ENCODE measurements at regions not wholly inside any gene's neighbourhood (a gene's known extent, or its start where the extent isn't known, plus 50 kb on each side); places are given as distances from the start of the nearest gene placed in this dataset.
A peak's percentile ranks its signal among the peaks of the same experiment; 100 is the strongest.

GRCh38 chr11:97683733-97684132, 1293.9 kb downstream of the JRKL start:
- no peak overlapping the region for H3K27ac Mint-ChIP-seq
- H3F3A ChIP-seq (replicated peaks; ENCODE audit: low read depth) = no peaks in the 10 kb centered on the region

More at GRCh38 chr11:97683733-97684132, 1293.9 kb downstream of the JRKL start:
- Mint-ChIP-seq H3K4me3 (no peak overlapping the region), H3K36me3 (ENCODE audit: low read depth) (no peaks in the 10 kb centered on the region), H3K9me3 (peaks cover 2% of the 10 kb centered on the region; the same call in 1 of the 3 replicates), H3K4me1 (peaks cover 13% of the 10 kb centered on the region), H3K27me3 (ENCODE audit: insufficient read depth, low read depth, poor library complexity) (peaks cover 6% of the 10 kb centered on the region)
- H3K27me3 ChIP-seq (ENCODE audit: insufficient read depth) = no peaks in the 10 kb centered on the region
- H2AFZ ChIP-seq = peak overlapping the region; percentile 83
- H4K20me1 ChIP-seq (replicated peaks; ENCODE audit: insufficient read depth) = no peaks in the 10 kb centered on the region
- DNase-seq (ENCODE audit: low spot score) (peak; percentile 83), ATAC-seq (peak; percentile 99)
- no peak overlapping the region for H3K27ac ChIP-seq (ENCODE audit: low read depth)
- no peak overlapping the region for H3K4me2 ChIP-seq
- H3K36me3 ChIP-seq (ENCODE audit: insufficient read depth) = no peaks in the 10 kb centered on the region
- H3K9me2 ChIP-seq (ENCODE audit: insufficient read depth) = 0 out of 2 replicates have a peak, but pooled peaks cover 4% of the 10 kb centered on the region
- TF ChIP-seq NANOG (IDR thresholded peaks at IDR 0.05; ENCODE audit: borderline replicate concordance) = no peak
- no peak for TF ChIP-seq ETS1 (IDR thresholded peaks at IDR 0.05)
- no peak for TF ChIP-seq REST (IDR thresholded peaks at IDR 0.05; ENCODE audit: unreplicated experiment)
- no peak for TF ChIP-seq STAT1 (IDR thresholded peaks at IDR 0.05; ENCODE audit: unreplicated experiment)
- no peak for TF ChIP-seq ZNF331 (CRISPR knock-in tag; IDR thresholded peaks at IDR 0.05; ENCODE audit: low read depth)
- no peak for TF ChIP-seq ZNF114 (CRISPR knock-in tag; IDR thresholded peaks at IDR 0.05)
- TF ChIP-seq POLR2AphosphoS5 (IDR thresholded peaks at IDR 0.05; ENCODE audit: low read depth) = no peak
- TF ChIP-seq CTCF (conservative IDR thresholded peaks at IDR 0.05; ENCODE audit: low read depth in 2 of 2) = peak; percentile 46 to 54
- TF ChIP-seq, protein P1, sequence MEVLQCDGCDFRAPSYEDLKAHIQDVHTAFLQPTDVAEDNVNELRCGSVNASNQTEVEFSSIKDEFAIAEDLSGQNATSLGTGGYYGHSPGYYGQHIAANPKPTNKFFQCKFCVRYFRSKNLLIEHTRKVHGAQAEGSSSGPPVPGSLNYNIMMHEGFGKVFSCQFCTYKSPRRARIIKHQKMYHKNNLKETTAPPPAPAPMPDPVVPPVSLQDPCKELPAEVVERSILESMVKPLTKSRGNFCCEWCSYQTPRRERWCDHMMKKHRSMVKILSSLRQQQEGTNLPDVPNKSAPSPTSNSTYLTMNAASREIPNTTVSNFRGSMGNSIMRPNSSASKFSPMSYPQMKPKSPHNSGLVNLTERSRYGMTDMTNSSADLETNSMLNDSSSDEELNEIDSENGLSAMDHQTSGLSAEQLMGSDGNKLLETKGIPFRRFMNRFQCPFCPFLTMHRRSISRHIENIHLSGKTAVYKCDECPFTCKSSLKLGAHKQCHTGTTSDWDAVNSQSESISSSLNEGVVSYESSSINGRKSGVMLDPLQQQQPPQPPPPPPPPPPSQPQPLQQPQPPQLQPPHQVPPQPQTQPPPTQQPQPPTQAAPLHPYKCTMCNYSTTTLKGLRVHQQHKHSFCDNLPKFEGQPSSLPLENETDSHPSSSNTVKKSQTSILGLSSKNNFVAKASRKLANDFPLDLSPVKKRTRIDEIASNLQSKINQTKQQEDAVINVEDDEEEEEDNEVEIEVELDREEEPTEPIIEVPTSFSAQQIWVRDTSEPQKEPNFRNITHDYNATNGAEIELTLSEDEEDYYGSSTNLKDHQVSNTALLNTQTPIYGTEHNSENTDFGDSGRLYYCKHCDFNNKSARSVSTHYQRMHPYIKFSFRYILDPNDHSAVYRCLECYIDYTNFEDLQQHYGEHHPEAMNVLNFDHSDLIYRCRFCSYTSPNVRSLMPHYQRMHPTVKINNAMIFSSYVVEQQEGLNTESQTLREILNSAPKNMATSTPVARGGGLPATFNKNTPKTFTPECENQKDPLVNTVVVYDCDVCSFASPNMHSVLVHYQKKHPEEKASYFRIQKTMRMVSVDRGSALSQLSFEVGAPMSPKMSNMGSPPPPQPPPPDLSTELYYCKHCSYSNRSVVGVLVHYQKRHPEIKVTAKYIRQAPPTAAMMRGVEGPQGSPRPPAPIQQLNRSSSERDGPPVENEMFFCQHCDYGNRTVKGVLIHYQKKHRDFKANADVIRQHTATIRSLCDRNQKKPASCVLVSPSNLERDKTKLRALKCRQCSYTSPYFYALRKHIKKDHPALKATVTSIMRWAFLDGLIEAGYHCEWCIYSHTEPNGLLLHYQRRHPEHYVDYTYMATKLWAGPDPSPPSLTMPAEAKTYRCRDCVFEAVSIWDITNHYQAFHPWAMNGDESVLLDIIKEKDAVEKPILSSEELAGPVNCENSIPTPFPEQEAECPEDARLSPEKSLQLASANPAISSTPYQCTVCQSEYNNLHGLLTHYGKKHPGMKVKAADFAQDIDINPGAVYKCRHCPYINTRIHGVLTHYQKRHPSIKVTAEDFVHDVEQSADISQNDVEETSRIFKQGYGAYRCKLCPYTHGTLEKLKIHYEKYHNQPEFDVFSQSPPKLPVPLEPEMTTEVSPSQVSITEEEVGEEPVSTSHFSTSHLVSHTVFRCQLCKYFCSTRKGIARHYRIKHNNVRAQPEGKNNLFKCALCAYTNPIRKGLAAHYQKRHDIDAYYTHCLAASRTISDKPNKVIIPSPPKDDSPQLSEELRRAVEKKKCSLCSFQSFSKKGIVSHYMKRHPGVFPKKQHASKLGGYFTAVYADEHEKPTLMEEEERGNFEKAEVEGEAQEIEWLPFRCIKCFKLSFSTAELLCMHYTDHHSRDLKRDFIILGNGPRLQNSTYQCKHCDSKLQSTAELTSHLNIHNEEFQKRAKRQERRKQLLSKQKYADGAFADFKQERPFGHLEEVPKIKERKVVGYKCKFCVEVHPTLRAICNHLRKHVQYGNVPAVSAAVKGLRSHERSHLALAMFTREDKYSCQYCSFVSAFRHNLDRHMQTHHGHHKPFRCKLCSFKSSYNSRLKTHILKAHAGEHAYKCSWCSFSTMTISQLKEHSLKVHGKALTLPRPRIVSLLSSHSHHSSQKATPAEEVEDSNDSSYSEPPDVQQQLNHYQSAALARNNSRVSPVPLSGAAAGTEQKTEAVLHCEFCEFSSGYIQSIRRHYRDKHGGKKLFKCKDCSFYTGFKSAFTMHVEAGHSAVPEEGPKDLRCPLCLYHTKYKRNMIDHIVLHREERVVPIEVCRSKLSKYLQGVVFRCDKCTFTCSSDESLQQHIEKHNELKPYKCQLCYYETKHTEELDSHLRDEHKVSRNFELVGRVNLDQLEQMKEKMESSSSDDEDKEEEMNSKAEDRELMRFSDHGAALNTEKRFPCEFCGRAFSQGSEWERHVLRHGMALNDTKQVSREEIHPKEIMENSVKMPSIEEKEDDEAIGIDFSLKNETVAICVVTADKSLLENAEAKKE (CRISPR knock-in tag; IDR thresholded peaks at IDR 0.05) = 0 out of 2 replicates have a peak, but pooled peaks have one; percentile 29
- TF ChIP-seq JUNB (IDR thresholded peaks at IDR 0.05; ENCODE audit: unreplicated experiment) = peak; percentile 58
- H3K4me3 ChIP-seq = no peak overlapping the region
- H3K4me1 ChIP-seq (ENCODE audit: insufficient read depth) = peaks cover 6% of the 10 kb centered on the region; the same call in 1 of the 2 replicates
- H3K79me2 ChIP-seq (replicated peaks; ENCODE audit: insufficient read depth) = no peaks in the 10 kb centered on the region

All from GM23338 (cell line).